ENCODE measurements at regions not wholly inside any gene's neighbourhood (a gene's known extent, or its start where the extent isn't known, plus 50 kb on each side); places are given as distances from the start of the nearest gene placed in this dataset.

GRCh38 chr2:43038034-43038695, 188.2 kb downstream of the ZFP36L2 start:
- no peak for DNase-seq (ENCODE audit: low read depth in 1 of 2, low spot score in 1 of 2)
- no peak overlapping the region for H3K4me3 ChIP-seq (replicated peaks; ENCODE audit: insufficient read depth, low read length)
- no peak overlapping the region for H3K27ac ChIP-seq (replicated peaks)
- H3K27me3 ChIP-seq (ENCODE audit: insufficient read depth, poor library complexity, severe bottlenecking): no peaks in the 10 kb centered on the region
- TF ChIP-seq CTCF (IDR thresholded peaks at IDR 0.05; ENCODE audit: insufficient read depth, low read length) (no peak), GABPA (IDR thresholded peaks at IDR 0.05; ENCODE audit: low read depth) (no peak), SPI1 (IDR thresholded peaks at IDR 0.05; ENCODE audit: borderline replicate concordance, low read depth) (no peak)

- H3K4me3 ChIP-seq (replicated peaks; ENCODE audit: insufficient read depth, low read length): no peak overlapping the region
- H3K27ac ChIP-seq (replicated peaks): no peak overlapping the region
- no peak for DNase-seq (ENCODE audit: low read depth in 1 of 2, low spot score in 1 of 2)
- no peaks in the 10 kb centered on the region for H3K27me3 ChIP-seq (ENCODE audit: insufficient read depth, poor library complexity, severe bottlenecking)
- TF ChIP-seq POLR2AphosphoS5 (IDR thresholded peaks at IDR 0.05; ENCODE audit: low read depth) (no peak), SPI1 (IDR thresholded peaks at IDR 0.05; ENCODE audit: borderline replicate concordance, low read depth) (no peak), GABPA (IDR thresholded peaks at IDR 0.05; ENCODE audit: low read depth) (no peak), REST (IDR thresholded peaks at IDR 0.05; ENCODE audit: insufficient replicate concordance, low read depth) (no peak), CTCF (IDR thresholded peaks at IDR 0.05; ENCODE audit: insufficient read depth, low read length) (no peak)
Observed at GRCh38 chr2:43035922-43036321, 190.5 kb downstream of the ZFP36L2 start.

GRCh38 chr2:43034921-43035320, 191.5 kb downstream of the ZFP36L2 start:
- Histone ChIP-seq H3K27me3 (ENCODE audit: insufficient read depth, poor library complexity, severe bottlenecking) (no peaks in the 10 kb centered on the region), H3K27ac (replicated peaks) (no peak overlapping the region), H3K4me3 (replicated peaks; ENCODE audit: insufficient read depth, low read length) (no peak overlapping the region)
- DNase-seq (ENCODE audit: low read depth in 1 of 2, low spot score in 1 of 2): no peak
- TF ChIP-seq SPI1 (IDR thresholded peaks at IDR 0.05; ENCODE audit: borderline replicate concordance, low read depth) (no peak), CTCF (IDR thresholded peaks at IDR 0.05; ENCODE audit: insufficient read depth, low read length) (no peak), POLR2AphosphoS5 (IDR thresholded peaks at IDR 0.05; ENCODE audit: low read depth) (no peak), GABPA (IDR thresholded peaks at IDR 0.05; ENCODE audit: low read depth) (no peak), REST (IDR thresholded peaks at IDR 0.05; ENCODE audit: insufficient replicate concordance, low read depth) (no peak)

GRCh38 chr2:43034242-43034619, 192.2 kb downstream of the ZFP36L2 start:
- no peaks in the 10 kb centered on the region for H3K27me3 ChIP-seq (ENCODE audit: insufficient read depth, poor library complexity, severe bottlenecking)
- no peak for TF ChIP-seq REST (IDR thresholded peaks at IDR 0.05; ENCODE audit: insufficient replicate concordance, low read depth)
- TF ChIP-seq CTCF (IDR thresholded peaks at IDR 0.05; ENCODE audit: insufficient read depth, low read length): no peak
- TF ChIP-seq POLR2AphosphoS5 (IDR thresholded peaks at IDR 0.05; ENCODE audit: low read depth): no peak
- DNase-seq (ENCODE audit: low read depth in 1 of 2, low spot score in 1 of 2): no peak
- no peak overlapping the region for H3K27ac ChIP-seq (replicated peaks)
- H3K4me3 ChIP-seq (replicated peaks; ENCODE audit: insufficient read depth, low read length): no peak overlapping the region
